Spleen (tissue), 11 donors: ENCODE measurements at regions not wholly inside any gene's neighbourhood (a gene's known extent, or its start where the extent isn't known, plus 50 kb on each side); places are given as distances from the start of the nearest gene placed in this dataset.
A peak's percentile ranks its signal among the peaks of the same experiment; 100 is the strongest.

Experiments used
- DNase-seq: peaks from one replicate; pipeline ENCODE4 v3.0.0-alpha.2; 2020
- H3K27ac ChIP-seq, 8 donors: fragments of 200-600 bp; sonication (generic) in 7 of 8; 1 replicate in 4 of 8; 2 replicates in 4 of 8; pipeline versions ENCODE4 v1.5.0 to v1.8.0; 2016 to 2021; ENCODE audit warnings: inconsistent platforms in 4 of 8, mild to moderate bottlenecking in 4 of 8, moderate library complexity in 1 of 8
- H3K27me3 ChIP-seq, 7 donors: fragments of 200-600 bp; sonication (generic) in 6 of 7; replicated peaks in 1 of 7; 1 replicate in 4 of 7; 2 replicates in 3 of 7; pipeline versions ENCODE4 v1.5.0 to v1.8.0; 2016 to 2021; ENCODE audit warnings: inconsistent platforms in 3 of 7, mild to moderate bottlenecking in 1 of 7
- H3K36me3 ChIP-seq, 6 donors: fragments of 200-600 bp; sonication (generic) in 5 of 6; 1 replicate in 4 of 6; 2 replicates in 2 of 6; pipeline versions ENCODE4 v1.5.0 to v1.8.0; 2016 to 2021; ENCODE audit warnings: inconsistent platforms in 2 of 6
- H3K4me1 ChIP-seq, 6 donors: fragments of 200-600 bp; sonication (generic) in 5 of 6; 1 replicate in 3 of 6; 2 replicates in 3 of 6; pipeline versions ENCODE4 v1.5.0 to v1.8.0; 2016 to 2021; ENCODE audit warnings: inconsistent platforms in 3 of 6
- H3K4me3 ChIP-seq, 8 donors: fragments of 200-600 bp; sonication (generic) in 7 of 8; 1 replicate in 4 of 8; 2 replicates in 4 of 8; pipeline versions ENCODE4 v1.5.0 to v1.8.0; 2016 to 2021; ENCODE audit warnings: inconsistent platforms in 4 of 8, mild to moderate bottlenecking in 4 of 8, moderate library complexity in 2 of 8
- H3K9me3 ChIP-seq, 8 donors: fragments of 200-600 bp; sonication (generic) in 7 of 8; 1 replicate in 4 of 8; 2 replicates in 4 of 8; pipeline versions ENCODE4 v1.5.0 to v1.8.0; 2016 to 2021; ENCODE audit warnings: inconsistent platforms in 4 of 8
- CTCF ChIP-seq, 11 experiments: fragments of 200-600 bp in 7 of 11; fragments of 450-650 bp in 4 of 11; sonication (generic) in 4 of 11; IDR thresholded peaks in 8 of 11; conservative IDR thresholded peaks in 3 of 11; 1 replicate in 7 of 11; 2 replicates in 4 of 11; pipeline versions ENCODE4 v1.4.0 to v1.8.0; 2016 to 2021; ENCODE audit warnings: antibody characterized with exemption in 11 of 11, inconsistent platforms in 4 of 11, mild to moderate bottlenecking in 1 of 11
- POLR2A ChIP-seq, 3 donors: fragments of 450-650 bp; IDR thresholded peaks; one replicate each; pipeline ENCODE4 v1.5.1; 2017; ENCODE audit warnings: antibody characterized with exemption in 3 of 3, mild to moderate bottlenecking in 1 of 3
- POLR2AphosphoS5 ChIP-seq, 3 donors: sonication (generic); formaldehyde crosslinking; IDR thresholded peaks; one replicate each; pipeline ENCODE4 v1.5.1; 2017; ENCODE audit warnings: antibody characterized with exemption in 3 of 3
- WGBS, 5 donors: extraction: QIAGEN DNeasy Blood & Tissue Kit in 3 of 5; methylation state at CpG; one replicate each; pipeline versions ENCODE4 v1.1.5 to v1.1.7; 2013 to 2018; 5-methylcytosine and 5-hydroxymethylcytosine counted together
- intact Hi-C: fragments of 100-400 bp; cut with DNase I; formaldehyde crosslinking; loops from one replicate; pipeline ENCODE4 v1.15.0; 2023; ENCODE audit warnings: low total_unique reads
- donor health status: healthy with polysubstance abuse.
- donor health status: DM: no; HTN: no; CAD: no; lungs with moderate emphysema.
- donor health status: DM: no; HTN: no; CAD: no.
- donor health status: Bipolar disorder and iron deficiency.
- donor health status: healthy.
- donor health status: DM: no; HTN: no; CAD: no.
- donor health status: DM: yes; HTN: yes; CAD: no.

DNA sequence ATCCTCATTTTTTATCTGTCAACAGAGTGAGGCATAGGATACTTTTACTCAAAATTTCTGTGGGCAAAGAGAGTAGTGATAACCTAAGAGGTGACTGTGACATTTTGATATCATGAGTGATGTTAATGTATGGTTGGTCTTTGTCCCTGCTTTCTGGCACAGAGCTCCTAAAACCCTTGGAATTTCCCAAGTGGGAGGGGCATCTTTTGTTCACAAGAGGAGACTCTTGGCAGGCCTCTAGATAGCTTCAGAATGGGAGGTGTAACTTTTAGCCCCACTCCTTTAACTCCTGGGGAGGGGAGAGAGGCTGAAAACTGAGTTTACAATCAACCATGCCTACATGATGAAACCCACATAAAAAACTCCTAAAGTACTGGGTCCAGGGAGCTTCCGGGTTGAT lies 527.8 kb downstream of the RFPL4B start:
- H3K9me3 ChIP-seq: peaks cover 0 to 19% (median 15%) of the 10 kb centered on the region in 8 donors
- H3K4me3 ChIP-seq: no peak overlapping the region
- no peak overlapping the region for H3K27ac ChIP-seq
- TF ChIP-seq POLR2A (IDR thresholded peaks at IDR 0.05) (no peak), POLR2AphosphoS5 (IDR thresholded peaks at IDR 0.05) (no peak), CTCF (IDR thresholded peaks at IDR 0.05 in 8 of 11, conservative IDR thresholded peaks at IDR 0.05 in 3 of 11) (no peak)
- intact Hi-C loops: no loop called here
- H3K27me3 ChIP-seq: no peaks in the 10 kb centered on the region
- no peak for DNase-seq
- no peaks in the 10 kb centered on the region for H3K36me3 ChIP-seq
- peaks cover 0 to 4% (median 0%) of the 10 kb centered on the region in 6 donors for H3K4me1 ChIP-seq
- WGBS, 5 donors: 65 to 100% (median 93%) methylated on average over 1 of the region's 1 CpG

DNA sequence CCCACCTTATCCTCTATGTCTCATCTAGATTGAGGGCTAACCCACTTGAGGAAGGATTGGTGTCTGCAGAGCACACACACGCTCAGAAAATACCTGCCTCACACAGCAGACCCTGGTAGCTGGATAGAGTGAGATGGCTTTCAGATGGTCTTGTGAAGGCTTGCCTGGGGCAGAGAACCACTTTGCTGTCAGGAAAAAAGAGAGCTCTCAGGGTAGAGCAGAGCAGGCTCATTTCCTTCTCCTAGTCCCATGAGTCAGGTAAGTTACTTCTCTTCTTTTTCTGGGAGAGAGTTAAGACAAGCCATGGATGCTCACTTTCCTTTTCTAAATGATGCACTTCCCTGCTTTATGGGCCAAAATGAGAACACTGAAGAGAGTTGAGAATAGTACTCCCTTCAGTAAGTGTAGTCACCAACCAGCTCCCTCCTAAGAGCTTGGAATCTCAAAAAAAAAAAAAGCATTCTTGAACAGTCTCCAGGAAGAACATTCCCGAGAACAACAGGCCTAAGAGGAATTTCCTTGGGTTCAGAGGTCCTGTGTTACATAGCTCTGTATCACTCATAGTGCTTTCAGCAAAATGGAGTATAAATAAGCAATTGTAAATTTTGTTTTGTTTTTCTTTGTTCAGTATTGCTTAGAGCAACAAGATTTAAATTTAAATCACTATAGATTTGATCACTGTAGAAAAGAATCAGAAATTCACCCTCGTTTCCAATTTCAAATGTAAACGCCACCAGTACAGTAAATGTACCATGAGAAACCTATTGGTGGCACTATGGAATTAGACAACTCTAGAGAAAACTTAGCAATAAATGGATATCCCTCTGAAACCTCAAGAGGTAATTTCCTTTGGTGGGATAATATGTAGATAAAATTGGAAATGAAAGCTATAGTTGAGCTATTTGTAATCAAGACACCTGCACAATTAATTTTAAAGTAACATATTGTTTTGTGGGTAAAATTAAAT lies 530.3 kb downstream of the RFPL4B start:
- peak overlapping the region in 5 of 8 donors; percentile 10 to 45 (median 33) for H3K27ac ChIP-seq
- intact Hi-C loops: no loop called here
- H3K36me3 ChIP-seq: no peaks in the 10 kb centered on the region
- no peaks in the 10 kb centered on the region for H3K27me3 ChIP-seq
- peaks cover 0 to 4% (median 0%) of the 10 kb centered on the region in 6 donors for H3K4me1 ChIP-seq
- H3K9me3 ChIP-seq: no peaks in the 10 kb centered on the region
- H3K4me3 ChIP-seq: no peak overlapping the region
- WGBS, 5 donors: 45 to 62% (median 56%) methylated on average over 4 of the region's 4 CpGs
- DNase-seq: no peak
- TF ChIP-seq CTCF (IDR thresholded peaks at IDR 0.05 in 8 of 11, conservative IDR thresholded peaks at IDR 0.05 in 3 of 11) (peak in 1 of 11 experiments; percentile 24), POLR2AphosphoS5 (IDR thresholded peaks at IDR 0.05) (no peak)

DNA sequence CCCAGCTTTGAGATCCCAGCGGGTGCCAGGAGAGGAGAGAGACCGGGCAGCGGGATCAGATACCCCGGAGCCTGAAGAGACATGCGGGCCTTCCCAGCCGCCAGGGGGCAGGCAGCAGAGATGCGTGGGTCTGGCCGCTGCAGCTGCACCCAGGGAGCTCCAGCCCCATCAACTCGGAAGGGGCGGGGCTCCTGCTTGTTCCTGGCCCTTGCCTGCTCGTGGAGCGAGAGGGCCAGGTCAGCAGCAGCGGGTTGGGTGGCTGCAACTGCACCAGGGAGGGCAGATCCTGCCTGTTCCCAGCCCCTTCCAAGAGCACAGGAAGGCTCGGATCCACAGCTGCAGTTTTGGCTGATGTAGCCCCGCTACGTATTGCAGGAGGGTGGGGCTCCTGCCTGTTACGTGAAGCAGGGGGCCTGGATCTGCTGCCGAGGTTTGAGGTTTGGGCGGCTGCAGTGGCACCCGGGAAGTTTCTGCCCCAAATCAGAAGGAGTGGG lies 532.8 kb downstream of the RFPL4B start:
- no peak overlapping the region for H3K4me3 ChIP-seq
- 86 to 93% (median 92%) methylated on average over 12 to 20 of the region's 20 CpGs for WGBS, 5 donors

GRCh38 chr6:112881027-112881426 lies 533.9 kb downstream of the RFPL4B start:
- peaks cover 0 to 4% (median 0%) of the 10 kb centered on the region in 6 donors for H3K4me1 ChIP-seq
- H3K4me3 ChIP-seq: no peak overlapping the region
- H3K27me3 ChIP-seq: no peaks in the 10 kb centered on the region
- intact Hi-C loops: no loop called here
- TF ChIP-seq CTCF (IDR thresholded peaks at IDR 0.05 in 8 of 11, conservative IDR thresholded peaks at IDR 0.05 in 3 of 11) (no peak), POLR2A (IDR thresholded peaks at IDR 0.05) (no peak), POLR2AphosphoS5 (IDR thresholded peaks at IDR 0.05) (no peak)
- no peaks in the 10 kb centered on the region for H3K36me3 ChIP-seq
- no peak for DNase-seq
- no peaks in the 10 kb centered on the region for H3K9me3 ChIP-seq
- WGBS, 5 donors: 79 to 90% (median 87%) methylated on average over 3 of the region's 3 CpGs
- no peak overlapping the region for H3K27ac ChIP-seq

More for the DNA sequence above, 532.8 kb downstream of the RFPL4B start:
- Histone ChIP-seq H3K27ac (no peak overlapping the region), H3K9me3 (no peaks in the 10 kb centered on the region), H3K36me3 (no peaks in the 10 kb centered on the region), H3K4me1 (peaks cover 0 to 4% (median 0%) of the 10 kb centered on the region in 6 donors), H3K27me3 (no peaks in the 10 kb centered on the region)
- peak; percentile 77 for DNase-seq
- intact Hi-C loops: no loop called here
- TF ChIP-seq POLR2A (IDR thresholded peaks at IDR 0.05) (no peak), POLR2AphosphoS5 (IDR thresholded peaks at IDR 0.05) (no peak)
